Suprapubic skin (tissue), 3 donors: ENCODE measurements at regions not wholly inside any gene's neighbourhood (a gene's known extent, or its start where the extent isn't known, plus 50 kb on each side); places are given as distances from the start of the nearest gene placed in this dataset.

ENCODE experiments used
- CTCF ChIP-seq, 2 donors: fragments of 200-600 bp in 1 of 2; fragments of 450-650 bp in 1 of 2; sonication (generic) in 1 of 2; IDR thresholded peaks; one replicate each; pipeline ENCODE4 v1.5.1; 2016 to 2019; ENCODE audit warnings: antibody characterized with exemption in 2 of 2, mild to moderate bottlenecking in 1 of 2, moderate library complexity in 1 of 2
- POLR2AphosphoS5 ChIP-seq, 3 donors: sonication (generic); formaldehyde crosslinking; IDR thresholded peaks; one replicate each; pipeline ENCODE4 v1.6.1; 2017; ENCODE audit warnings: antibody characterized with exemption in 3 of 3

DNA sequence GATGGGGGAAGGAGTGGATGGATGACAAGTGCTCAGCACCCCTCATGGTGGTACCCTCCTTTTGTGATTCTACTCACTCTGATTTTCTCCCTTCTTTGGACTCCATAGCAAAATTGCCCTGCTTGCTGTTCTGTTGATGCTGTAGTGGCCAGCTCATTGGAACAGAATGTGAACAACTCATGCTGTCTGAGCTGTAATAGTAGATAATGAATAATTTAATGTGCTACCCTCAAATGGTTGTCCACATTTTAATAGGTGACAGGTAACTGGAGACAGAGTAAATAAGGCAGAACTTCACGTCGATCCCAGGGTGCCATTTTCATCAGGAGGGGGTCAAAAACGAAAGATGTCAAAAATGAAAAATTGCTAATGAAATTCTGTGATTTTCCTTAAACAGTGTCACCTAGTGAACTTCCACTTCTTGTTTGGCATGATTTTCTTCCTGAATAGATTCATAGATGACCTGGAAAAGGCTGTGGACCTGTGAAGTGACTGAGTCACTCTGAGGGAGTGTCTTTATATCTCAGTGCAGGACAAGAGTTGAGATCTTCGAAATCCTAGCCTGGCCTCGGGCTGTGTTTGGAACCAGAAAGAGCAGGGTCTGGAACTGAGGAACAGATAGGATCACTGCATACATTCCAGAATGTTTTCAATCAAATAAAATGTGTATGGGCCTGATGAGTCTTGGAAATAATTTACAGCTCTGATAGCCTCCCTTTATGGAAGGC, 270.2 kb downstream of the PSAT1 start:
- no peak for TF ChIP-seq CTCF (IDR thresholded peaks at IDR 0.05)
- no peak for TF ChIP-seq POLR2AphosphoS5 (IDR thresholded peaks at IDR 0.05)
